GM19468 (cell line): ENCODE measurements at regions not wholly inside any gene's neighbourhood (a gene's known extent, or its start where the extent isn't known, plus 50 kb on each side); places are given as distances from the start of the nearest gene placed in this dataset.
"Not testable (repeated sequence)": the region's sequence is repeated elsewhere in the genome, so short reads cannot be mapped to it uniquely, and the experiment has no call there.

Source experiments
- ATAC-seq: cut with Tn5 transposase; IDR thresholded peaks from one replicate; pipeline ENCODE4 v1.9.1; 2021; ENCODE audit warnings: mild to moderate bottlenecking, moderate library complexity, moderate number of reproducible peaks; ENCODE audit not compliant: unreplicated experiment; ENCODE audit errors: extremely low read depth

GRCh38 chr7:149714081-149714909, 59.1 kb downstream of the ZNF467 start:
- peak; percentile 91 for ATAC-seq

GRCh38 chr7:149713731-149714068, 59.7 kb downstream of the ZNF467 start:
- no peak for ATAC-seq

GRCh38 chr7:149713061-149713730, 60.2 kb downstream of the ZNF467 start:
- ATAC-seq, result no peak

- ATAC-seq, result no peak
Observed at GRCh38 chr7:149708026-149708425, 65.4 kb downstream of the ZNF467 start.

- no peak for ATAC-seq
Observed at GRCh38 chr7:149707448-149707886, 65.9 kb downstream of the ZNF467 start.

GRCh38 chr7:149706398-149706797, 67.0 kb downstream of the ZNF467 start:
- ATAC-seq, result no peak

- no peak for ATAC-seq
Observed at GRCh38 chr7:149704507-149704906, 68.9 kb downstream of the ZNF467 start.

GRCh38 chr7:149703044-149703650, 70.2 kb downstream of the ZNF467 start:
- no peak for ATAC-seq

GRCh38 chr7:149701495-149702240, 71.7 kb downstream of the ZNF467 start:
- ATAC-seq, result no peak

GRCh38 chr7:149697767-149698166, 75.6 kb downstream of the ZNF467 start:
- ATAC-seq, result not testable (repeated sequence)

GRCh38 chr7:149696280-149696679, 77.1 kb downstream of the ZNF467 start:
- no peak for ATAC-seq

- no peak for ATAC-seq
Observed at GRCh38 chr7:149692557-149692982, 80.8 kb downstream of the ZNF467 start.

GRCh38 chr7:149692056-149692455, 81.3 kb downstream of the ZNF467 start:
- ATAC-seq, result no peak

GRCh38 chr7:149690688-149691446, 82.5 kb downstream of the ZNF467 start:
- ATAC-seq, result no peak

GRCh38 chr7:149689291-149689721, 84.1 kb downstream of the ZNF467 start:
- no peak for ATAC-seq

- no peak for ATAC-seq
Observed at GRCh38 chr7:149688836-149689235, 84.6 kb downstream of the ZNF467 start.

- ATAC-seq, result not testable (repeated sequence)
Observed at GRCh38 chr7:149687820-149688219, 85.6 kb downstream of the ZNF467 start.

GRCh38 chr7:149686449-149686848, 86.9 kb downstream of the ZNF467 start:
- no peak for ATAC-seq

- no peak for ATAC-seq
Observed at GRCh38 chr7:149686011-149686410, 87.4 kb downstream of the ZNF467 start.

- ATAC-seq, result no peak
Observed at GRCh38 chr7:149685455-149685854, 87.9 kb downstream of the ZNF467 start.
